ENCODE measurements at regions not wholly inside any gene's neighbourhood (a gene's known extent, or its start where the extent isn't known, plus 50 kb on each side); places are given as distances from the start of the nearest gene placed in this dataset.
A peak's percentile ranks its signal among the peaks of the same experiment; 100 is the strongest.
"Not testable (repeated sequence)": the region's sequence is repeated elsewhere in the genome, so short reads cannot be mapped to it uniquely, and the experiment has no call there.

GRCh38 chr14:105880616-105881015 lies 354.2 kb downstream of the TMEM121 start:
- peak; percentile 12 for DNase-seq

- DNase-seq = peak; percentile 3
These were observed 354.9 kb downstream of the TMEM121 start for GRCh38 chr14:105881021-105881930.

GRCh38 chr14:105882011-105882410 lies 355.6 kb downstream of the TMEM121 start:
- not testable (repeated sequence) for DNase-seq

- peak; percentile 2 for DNase-seq
These were observed 356.2 kb downstream of the TMEM121 start for GRCh38 chr14:105882626-105883025.

GRCh38 chr14:105883066-105884005 lies 357.0 kb downstream of the TMEM121 start:
- DNase-seq = peak; percentile 22

- DNase-seq = peak; percentile 6
These were observed 357.9 kb downstream of the TMEM121 start for GRCh38 chr14:105884192-105884807.

- DNase-seq = peak; percentile 8
These were observed 358.5 kb downstream of the TMEM121 start for GRCh38 chr14:105884808-105885281.

GRCh38 chr14:105885561-105886320 lies 359.4 kb downstream of the TMEM121 start:
- DNase-seq = no peak

- not testable (repeated sequence) for DNase-seq
These were observed 360.4 kb downstream of the TMEM121 start for GRCh38 chr14:105886791-105887191.

GRCh38 chr14:105887692-105888091 lies 361.3 kb downstream of the TMEM121 start:
- no peak for DNase-seq

GRCh38 chr14:105888151-105888550 lies 361.8 kb downstream of the TMEM121 start:
- no peak for DNase-seq

GRCh38 chr14:105888784-105889665 lies 362.6 kb downstream of the TMEM121 start:
- no peak for DNase-seq

- no peak for DNase-seq
These were observed 363.5 kb downstream of the TMEM121 start for GRCh38 chr14:105889666-105890473.

- DNase-seq = no peak
These were observed 364.3 kb downstream of the TMEM121 start for GRCh38 chr14:105890474-105891220.

GRCh38 chr14:105891221-105891602 lies 364.8 kb downstream of the TMEM121 start:
- no peak for DNase-seq

- no peak for DNase-seq
These were observed 365.5 kb downstream of the TMEM121 start for GRCh38 chr14:105891631-105892452.

GRCh38 chr14:105892453-105893441 lies 366.4 kb downstream of the TMEM121 start:
- DNase-seq = not testable (repeated sequence)

All from left hindlimb (tissue), 1 donor.